ENCODE measurements at regions not wholly inside any gene's neighbourhood (a gene's known extent, or its start where the extent isn't known, plus 50 kb on each side); places are given as distances from the start of the nearest gene placed in this dataset.

- H3K9me3 Mint-ChIP-seq, result peaks cover 42% of the 10 kb centered on the region
- H3K4me1 Mint-ChIP-seq, result no peaks in the 10 kb centered on the region
- H3K36me3 Mint-ChIP-seq (ENCODE audit: low read depth), result no peaks in the 10 kb centered on the region
- H3K4me3 Mint-ChIP-seq, result no peak overlapping the region
- H3K27ac Mint-ChIP-seq, result no peak overlapping the region
- TF ChIP-seq CTCF (IDR thresholded peaks at IDR 0.05; ENCODE audit: unreplicated experiment in 3 of 3), result no peak
- no peaks in the 10 kb centered on the region for H3K27me3 Mint-ChIP-seq (ENCODE audit: low read depth)
Observed at GRCh38 chr4:189285377-189285776, 655.3 kb upstream of the FRG1 start.

GRCh38 chr4:189291939-189292338, 648.7 kb upstream of the FRG1 start:
- no peaks in the 10 kb centered on the region for H3K4me1 Mint-ChIP-seq
- no peak overlapping the region for H3K4me3 Mint-ChIP-seq
- peaks cover 23% of the 10 kb centered on the region for H3K9me3 Mint-ChIP-seq
- no peaks in the 10 kb centered on the region for H3K27me3 Mint-ChIP-seq (ENCODE audit: low read depth)
- H3K27ac Mint-ChIP-seq, result no peak overlapping the region
- TF ChIP-seq CTCF (IDR thresholded peaks at IDR 0.05; ENCODE audit: unreplicated experiment in 3 of 3), result no peak
- no peaks in the 10 kb centered on the region for H3K36me3 Mint-ChIP-seq (ENCODE audit: low read depth)

GRCh38 chr4:189293459-189293858, 647.2 kb upstream of the FRG1 start:
- H3K27ac Mint-ChIP-seq, result no peak overlapping the region
- H3K4me3 Mint-ChIP-seq, result no peak overlapping the region
- peaks cover 14% of the 10 kb centered on the region for H3K9me3 Mint-ChIP-seq
- no peak for TF ChIP-seq CTCF (IDR thresholded peaks at IDR 0.05; ENCODE audit: unreplicated experiment in 3 of 3)
- no peaks in the 10 kb centered on the region for H3K4me1 Mint-ChIP-seq
- no peaks in the 10 kb centered on the region for H3K27me3 Mint-ChIP-seq (ENCODE audit: low read depth)
- H3K36me3 Mint-ChIP-seq (ENCODE audit: low read depth), result no peaks in the 10 kb centered on the region

- no peak for TF ChIP-seq CTCF (IDR thresholded peaks at IDR 0.05; ENCODE audit: unreplicated experiment in 3 of 3)
- Mint-ChIP-seq H3K4me3 (no peak overlapping the region), H3K36me3 (ENCODE audit: low read depth) (no peaks in the 10 kb centered on the region)
Observed at GRCh38 chr4:189294574-189294973, 646.1 kb upstream of the FRG1 start.

GRCh38 chr4:189299706-189300105, 641.0 kb upstream of the FRG1 start:
- H3K9me3 Mint-ChIP-seq, result peaks cover 21% of the 10 kb centered on the region
- H3K36me3 Mint-ChIP-seq (ENCODE audit: low read depth), result no peaks in the 10 kb centered on the region
- no peak for TF ChIP-seq CTCF (IDR thresholded peaks at IDR 0.05; ENCODE audit: unreplicated experiment in 3 of 3)
- no peaks in the 10 kb centered on the region for H3K4me1 Mint-ChIP-seq
- H3K27me3 Mint-ChIP-seq (ENCODE audit: low read depth), result no peaks in the 10 kb centered on the region
- H3K27ac Mint-ChIP-seq, result no peak overlapping the region
- no peak overlapping the region for H3K4me3 Mint-ChIP-seq

More at GRCh38 chr4:189294574-189294973, 646.1 kb upstream of the FRG1 start:
- no peak overlapping the region for H3K27ac Mint-ChIP-seq
- no peaks in the 10 kb centered on the region for H3K4me1 Mint-ChIP-seq
- peaks cover 10% of the 10 kb centered on the region for H3K9me3 Mint-ChIP-seq
- H3K27me3 Mint-ChIP-seq (ENCODE audit: low read depth), result no peaks in the 10 kb centered on the region

GRCh38 chr4:189301692-189302091, 639.0 kb upstream of the FRG1 start:
- TF ChIP-seq CTCF (IDR thresholded peaks at IDR 0.05; ENCODE audit: unreplicated experiment in 3 of 3), result no peak
- Mint-ChIP-seq H3K4me3 (no peak overlapping the region), H3K36me3 (ENCODE audit: low read depth) (no peaks in the 10 kb centered on the region), H3K4me1 (no peaks in the 10 kb centered on the region), H3K9me3 (peaks cover 31% of the 10 kb centered on the region), H3K27ac (no peak overlapping the region), H3K27me3 (ENCODE audit: low read depth) (no peaks in the 10 kb centered on the region)

All from nephron (organoid).